ENCODE measurements at regions not wholly inside any gene's neighbourhood (a gene's known extent, or its start where the extent isn't known, plus 50 kb on each side); places are given as distances from the start of the nearest gene placed in this dataset.
A peak's percentile ranks its signal among the peaks of the same experiment; 100 is the strongest.

GRCh38 chrX:129019412-129019811 is 503.9 kb downstream of the SMARCA1 start:
- no peak overlapping the region for H3K4me3 Mint-ChIP-seq
- TF ChIP-seq, protein P1, sequence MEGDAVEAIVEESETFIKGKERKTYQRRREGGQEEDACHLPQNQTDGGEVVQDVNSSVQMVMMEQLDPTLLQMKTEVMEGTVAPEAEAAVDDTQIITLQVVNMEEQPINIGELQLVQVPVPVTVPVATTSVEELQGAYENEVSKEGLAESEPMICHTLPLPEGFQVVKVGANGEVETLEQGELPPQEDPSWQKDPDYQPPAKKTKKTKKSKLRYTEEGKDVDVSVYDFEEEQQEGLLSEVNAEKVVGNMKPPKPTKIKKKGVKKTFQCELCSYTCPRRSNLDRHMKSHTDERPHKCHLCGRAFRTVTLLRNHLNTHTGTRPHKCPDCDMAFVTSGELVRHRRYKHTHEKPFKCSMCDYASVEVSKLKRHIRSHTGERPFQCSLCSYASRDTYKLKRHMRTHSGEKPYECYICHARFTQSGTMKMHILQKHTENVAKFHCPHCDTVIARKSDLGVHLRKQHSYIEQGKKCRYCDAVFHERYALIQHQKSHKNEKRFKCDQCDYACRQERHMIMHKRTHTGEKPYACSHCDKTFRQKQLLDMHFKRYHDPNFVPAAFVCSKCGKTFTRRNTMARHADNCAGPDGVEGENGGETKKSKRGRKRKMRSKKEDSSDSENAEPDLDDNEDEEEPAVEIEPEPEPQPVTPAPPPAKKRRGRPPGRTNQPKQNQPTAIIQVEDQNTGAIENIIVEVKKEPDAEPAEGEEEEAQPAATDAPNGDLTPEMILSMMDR (IDR thresholded peaks at IDR 0.05; ENCODE audit: unreplicated experiment in 3 of 3) = no peak
- H3K27me3 Mint-ChIP-seq (ENCODE audit: low read depth) = no peaks in the 10 kb centered on the region
- no peaks in the 10 kb centered on the region for H3K4me1 Mint-ChIP-seq
- no peak overlapping the region for H3K27ac Mint-ChIP-seq
- H3K9me3 Mint-ChIP-seq = peaks cover 14% of the 10 kb centered on the region
- H3K36me3 Mint-ChIP-seq (ENCODE audit: low read depth) = no peaks in the 10 kb centered on the region

GRCh38 chrX:129015381-129015780 is 507.9 kb downstream of the SMARCA1 start:
- H3K4me1 Mint-ChIP-seq = no peaks in the 10 kb centered on the region
- H3K4me3 Mint-ChIP-seq = no peak overlapping the region
- no peaks in the 10 kb centered on the region for H3K27me3 Mint-ChIP-seq (ENCODE audit: low read depth)
- TF ChIP-seq, protein P1 (IDR thresholded peaks at IDR 0.05; ENCODE audit: unreplicated experiment in 3 of 3) = no peak
- H3K27ac Mint-ChIP-seq = no peak overlapping the region
- no peaks in the 10 kb centered on the region for H3K9me3 Mint-ChIP-seq
- no peaks in the 10 kb centered on the region for H3K36me3 Mint-ChIP-seq (ENCODE audit: low read depth)

DNA sequence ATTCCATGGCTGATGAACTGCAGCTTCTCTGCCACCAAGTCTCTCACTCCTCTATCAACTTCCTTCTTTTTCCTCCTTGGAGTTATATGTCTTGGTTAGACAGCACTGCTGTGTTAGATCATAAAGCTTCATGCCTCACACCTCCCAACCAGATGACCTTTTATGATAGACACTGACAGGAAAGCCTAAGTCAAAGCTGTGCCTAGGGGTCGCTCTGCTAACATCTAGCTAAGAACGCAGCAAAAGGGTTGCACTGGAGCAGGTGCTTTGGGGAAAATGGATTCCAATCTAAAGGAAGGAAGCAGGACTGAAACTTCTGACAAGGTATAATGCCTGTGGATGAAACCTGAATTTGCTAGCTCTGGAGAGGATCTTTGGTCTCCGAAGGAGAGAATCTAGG is 509.7 kb downstream of the SMARCA1 start:
- Mint-ChIP-seq H3K9me3 (no peaks in the 10 kb centered on the region), H3K4me1 (no peaks in the 10 kb centered on the region), H3K27ac (no peak overlapping the region), H3K27me3 (ENCODE audit: low read depth) (no peaks in the 10 kb centered on the region), H3K4me3 (no peak overlapping the region), H3K36me3 (ENCODE audit: low read depth) (no peaks in the 10 kb centered on the region)
- TF ChIP-seq, protein P1 (IDR thresholded peaks at IDR 0.05; ENCODE audit: unreplicated experiment in 3 of 3) = no peak

DNA sequence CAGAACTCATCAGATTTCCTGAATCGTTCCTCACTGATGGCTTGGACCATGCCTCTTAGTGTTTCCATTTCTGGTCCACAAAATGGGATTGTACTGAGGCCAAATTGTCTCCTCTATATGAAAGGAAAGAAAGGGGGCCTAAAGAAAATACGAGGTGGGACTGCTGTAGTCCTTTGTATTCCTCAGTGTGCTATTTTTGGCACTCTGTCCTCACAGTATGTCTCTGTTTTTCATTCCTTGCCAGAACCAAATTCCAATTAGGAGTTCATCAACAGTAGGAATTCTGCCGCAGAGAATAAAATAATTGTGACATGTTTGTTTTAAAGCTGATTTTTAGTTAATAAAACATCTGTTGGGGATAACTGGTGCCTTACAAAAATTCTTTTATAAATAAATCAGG is 515.7 kb downstream of the SMARCA1 start:
- no peak overlapping the region for H3K4me3 Mint-ChIP-seq
- peak overlapping the region in 2 of 3 experiments; percentile 36 to 51 for H3K27ac Mint-ChIP-seq
- no peaks in the 10 kb centered on the region for H3K9me3 Mint-ChIP-seq
- TF ChIP-seq, protein P1 (IDR thresholded peaks at IDR 0.05; ENCODE audit: unreplicated experiment in 3 of 3) = no peak
- no peaks in the 10 kb centered on the region for H3K27me3 Mint-ChIP-seq (ENCODE audit: low read depth)
- H3K36me3 Mint-ChIP-seq (ENCODE audit: low read depth) = no peaks in the 10 kb centered on the region
- H3K4me1 Mint-ChIP-seq = peaks cover 27% of the 10 kb centered on the region

DNA sequence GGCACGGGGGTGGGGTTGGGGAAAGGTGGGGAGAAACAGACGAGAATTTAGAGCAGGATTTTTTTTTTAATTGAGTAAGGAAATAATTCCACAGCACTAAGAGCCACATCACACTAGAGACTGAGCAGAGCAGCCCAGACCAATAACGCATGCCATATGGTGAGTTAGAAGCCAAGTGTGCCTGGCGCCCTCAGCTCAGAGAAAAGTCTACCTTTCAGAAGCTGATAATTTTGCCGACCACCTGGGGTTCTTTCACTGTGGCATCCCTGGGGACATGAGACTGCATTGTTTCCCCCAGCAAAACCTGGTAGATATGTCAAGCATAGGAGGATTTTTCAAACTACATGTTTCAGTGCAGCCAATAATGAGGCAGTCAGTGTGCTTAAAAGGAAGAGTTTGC is 516.8 kb downstream of the SMARCA1 start:
- no peaks in the 10 kb centered on the region for H3K36me3 Mint-ChIP-seq (ENCODE audit: low read depth)
- peaks cover 2% of the 10 kb centered on the region for H3K9me3 Mint-ChIP-seq
- peak overlapping the region in 2 of 3 experiments; percentile 17 to 58 for H3K27ac Mint-ChIP-seq
- peaks cover 27% of the 10 kb centered on the region for H3K4me1 Mint-ChIP-seq
- TF ChIP-seq, protein P1 (IDR thresholded peaks at IDR 0.05; ENCODE audit: unreplicated experiment in 3 of 3) = no peak
- H3K4me3 Mint-ChIP-seq = no peak overlapping the region
- H3K27me3 Mint-ChIP-seq (ENCODE audit: low read depth) = no peaks in the 10 kb centered on the region

- no peaks in the 10 kb centered on the region for H3K27me3 Mint-ChIP-seq (ENCODE audit: low read depth)
- H3K27ac Mint-ChIP-seq = no peak overlapping the region
- peaks cover 2% of the 10 kb centered on the region for H3K9me3 Mint-ChIP-seq
- H3K4me3 Mint-ChIP-seq = no peak overlapping the region
- no peaks in the 10 kb centered on the region for H3K36me3 Mint-ChIP-seq (ENCODE audit: low read depth)
- TF ChIP-seq, protein P1 (IDR thresholded peaks at IDR 0.05; ENCODE audit: unreplicated experiment in 3 of 3) = no peak
- peaks cover 2% of the 10 kb centered on the region for H3K4me1 Mint-ChIP-seq
These were observed 522.5 kb downstream of the SMARCA1 start for GRCh38 chrX:129000797-129001196.

Data from nephron (organoid).